ENCODE measurements at regions not wholly inside any gene's neighbourhood (a gene's known extent, or its start where the extent isn't known, plus 50 kb on each side); places are given as distances from the start of the nearest gene placed in this dataset.

- no peak for TF ChIP-seq CTCF (conservative IDR thresholded peaks at IDR 0.05)
- no peak for TF ChIP-seq EZH2 (IDR thresholded peaks at IDR 0.05; ENCODE audit: low read depth)
These were observed 648.3 kb upstream of the ARGLU1 start for GRCh38 chr13:107216046-107216755.
